Body of pancreas (tissue), 4 donors: ENCODE measurements at regions not wholly inside any gene's neighbourhood (a gene's known extent, or its start where the extent isn't known, plus 50 kb on each side); places are given as distances from the start of the nearest gene placed in this dataset.

Source experiments
- ATAC-seq: fragments of 150-250 bp; one replicate; pipeline ENCODE4 v1.9.1; 2016
- DNase-seq, 4 donors: peaks; one replicate each; pipeline ENCODE4 v3.0.0-alpha.2; 2019
- H3K27ac ChIP-seq, 4 donors: fragments of 200-600 bp; sonication (generic); 1 replicate in 3 of 4; 2 replicates in 1 of 4; pipeline versions ENCODE4 v1.5.1 to v1.6.1; 2016 to 2019; ENCODE audit warnings: mild to moderate bottlenecking in 1 of 4, mixed read lengths in 1 of 4, moderate library complexity in 1 of 4
- H3K27me3 ChIP-seq, 2 donors: fragments of 200-600 bp; sonication (generic); one replicate each; pipeline ENCODE4 v1.6.0; 2016; ENCODE audit warnings: mild to moderate bottlenecking in 1 of 2
- H3K36me3 ChIP-seq, 2 donors: fragments of 200-600 bp; sonication (generic); replicated peaks in 1 of 2; 2 replicates each; pipeline ENCODE4 v1.5.1; 2016; ENCODE audit warnings: low read depth in 2 of 2; ENCODE audit not compliant: insufficient read depth in 1 of 2
- H3K4me1 ChIP-seq: fragments of 200-600 bp; sonication (generic); one replicate; pipeline ENCODE4 v1.6.0; 2016
- H3K4me3 ChIP-seq, 2 donors: fragments of 200-600 bp; sonication (generic); 1 replicate in 1 of 2; 2 replicates in 1 of 2; pipeline ENCODE4 v1.5.1; 2016 to 2019
- H3K9me3 ChIP-seq, 3 donors: fragments of 200-600 bp; sonication (generic); 1 replicate in 2 of 3; 2 replicates in 1 of 3; pipeline ENCODE4 v1.5.1; 2016
- CTCF ChIP-seq, 7 experiments: fragments of 450-650 bp in 4 of 7; fragments of 200-600 bp in 3 of 7; sonication (generic) in 3 of 7; IDR thresholded peaks; one replicate each; pipeline ENCODE4 v1.5.1; 2016 to 2019; ENCODE audit warnings: antibody characterized with exemption in 7 of 7
- POLR2A ChIP-seq, 3 donors: fragments of 450-650 bp; IDR thresholded peaks; one replicate each; pipeline ENCODE4 v1.6.1; 2016; ENCODE audit warnings: antibody characterized with exemption in 3 of 3, mild to moderate bottlenecking in 2 of 3
- WGBS, 2 donors: methylation state at CpG; one replicate each; pipeline ENCODE4 v1.1.5; 2017; 5-methylcytosine and 5-hydroxymethylcytosine counted together
- intact Hi-C: fragments of 100-400 bp; cut with DNase I; formaldehyde crosslinking; loops from one replicate; pipeline ENCODE4 v1.15.1; 2023

- H3K4me1 ChIP-seq = no peaks in the 10 kb centered on the region
- no peak overlapping the region for H3K27ac ChIP-seq
- TF ChIP-seq CTCF (IDR thresholded peaks at IDR 0.05) (no peak), POLR2A (IDR thresholded peaks at IDR 0.05) (no peak)
- no peaks in the 10 kb centered on the region for H3K9me3 ChIP-seq
- DNase-seq (no peak), ATAC-seq (no peak)
- no peaks in the 10 kb centered on the region for H3K27me3 ChIP-seq
- no peak overlapping the region for H3K4me3 ChIP-seq
- no peaks in the 10 kb centered on the region for H3K36me3 ChIP-seq
- WGBS, 2 donors = 71 to 90% methylated on average over 2 of the region's 2 CpGs
- intact Hi-C loops = no loop called here
Observed at GRCh38 chr12:102685172-102685571, 204.8 kb upstream of the IGF1 start.

GRCh38 chr12:102682366-102683289 lies 202.3 kb upstream of the IGF1 start:
- Histone ChIP-seq H3K27ac (no peak overlapping the region), H3K9me3 (no peaks in the 10 kb centered on the region), H3K36me3 (no peaks in the 10 kb centered on the region), H3K4me1 (no peaks in the 10 kb centered on the region), H3K27me3 (no peaks in the 10 kb centered on the region), H3K4me3 (no peak overlapping the region)
- WGBS, 2 donors = 53 to 55% methylated on average over 2 of the region's 2 CpGs
- TF ChIP-seq CTCF (IDR thresholded peaks at IDR 0.05) = no peak
- no peak for TF ChIP-seq POLR2A (IDR thresholded peaks at IDR 0.05)
- intact Hi-C loops = no loop called here
- no peak for ATAC-seq
- no peak for DNase-seq

- no peak for TF ChIP-seq CTCF (IDR thresholded peaks at IDR 0.05)
- no peak for TF ChIP-seq POLR2A (IDR thresholded peaks at IDR 0.05)
- Histone ChIP-seq H3K4me1 (no peaks in the 10 kb centered on the region), H3K9me3 (no peaks in the 10 kb centered on the region), H3K27me3 (no peaks in the 10 kb centered on the region), H3K27ac (no peak overlapping the region), H3K36me3 (no peaks in the 10 kb centered on the region), H3K4me3 (no peak overlapping the region)
- ATAC-seq (no peak), DNase-seq (no peak)
- intact Hi-C loops = no loop called here
Observed at GRCh38 chr12:102681747-102682146, 201.4 kb upstream of the IGF1 start.

- ATAC-seq (no peak), DNase-seq (no peak)
- no peak for TF ChIP-seq POLR2A (IDR thresholded peaks at IDR 0.05)
- no peak for TF ChIP-seq CTCF (IDR thresholded peaks at IDR 0.05)
- 33 to 40% methylated on average over 2 of the region's 2 CpGs for WGBS, 2 donors
- Histone ChIP-seq H3K36me3 (no peaks in the 10 kb centered on the region), H3K4me1 (no peaks in the 10 kb centered on the region), H3K27me3 (no peaks in the 10 kb centered on the region), H3K27ac (no peak overlapping the region), H3K9me3 (no peaks in the 10 kb centered on the region), H3K4me3 (no peak overlapping the region)
- intact Hi-C loops = no loop called here
Observed at GRCh38 chr12:102681309-102681708, 200.9 kb upstream of the IGF1 start.

GRCh38 chr12:102680304-102680703 lies 199.9 kb upstream of the IGF1 start:
- no peaks in the 10 kb centered on the region for H3K27me3 ChIP-seq
- no peaks in the 10 kb centered on the region for H3K9me3 ChIP-seq
- no peak overlapping the region for H3K27ac ChIP-seq
- H3K4me1 ChIP-seq = no peaks in the 10 kb centered on the region
- intact Hi-C loops = no loop called here
- TF ChIP-seq POLR2A (IDR thresholded peaks at IDR 0.05) = no peak
- TF ChIP-seq CTCF (IDR thresholded peaks at IDR 0.05) = no peak
- H3K36me3 ChIP-seq = no peaks in the 10 kb centered on the region
- no peak for ATAC-seq
- DNase-seq = no peak
- 61 to 64% methylated on average over 2 of the region's 2 CpGs for WGBS, 2 donors
- H3K4me3 ChIP-seq = no peak overlapping the region
